ENCODE measurements at regions not wholly inside any gene's neighbourhood (a gene's known extent, or its start where the extent isn't known, plus 50 kb on each side); places are given as distances from the start of the nearest gene placed in this dataset.

- TF ChIP-seq, protein P1, sequence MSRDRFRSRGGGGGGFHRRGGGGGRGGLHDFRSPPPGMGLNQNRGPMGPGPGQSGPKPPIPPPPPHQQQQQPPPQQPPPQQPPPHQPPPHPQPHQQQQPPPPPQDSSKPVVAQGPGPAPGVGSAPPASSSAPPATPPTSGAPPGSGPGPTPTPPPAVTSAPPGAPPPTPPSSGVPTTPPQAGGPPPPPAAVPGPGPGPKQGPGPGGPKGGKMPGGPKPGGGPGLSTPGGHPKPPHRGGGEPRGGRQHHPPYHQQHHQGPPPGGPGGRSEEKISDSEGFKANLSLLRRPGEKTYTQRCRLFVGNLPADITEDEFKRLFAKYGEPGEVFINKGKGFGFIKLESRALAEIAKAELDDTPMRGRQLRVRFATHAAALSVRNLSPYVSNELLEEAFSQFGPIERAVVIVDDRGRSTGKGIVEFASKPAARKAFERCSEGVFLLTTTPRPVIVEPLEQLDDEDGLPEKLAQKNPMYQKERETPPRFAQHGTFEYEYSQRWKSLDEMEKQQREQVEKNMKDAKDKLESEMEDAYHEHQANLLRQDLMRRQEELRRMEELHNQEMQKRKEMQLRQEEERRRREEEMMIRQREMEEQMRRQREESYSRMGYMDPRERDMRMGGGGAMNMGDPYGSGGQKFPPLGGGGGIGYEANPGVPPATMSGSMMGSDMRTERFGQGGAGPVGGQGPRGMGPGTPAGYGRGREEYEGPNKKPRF (IDR thresholded peaks at IDR 0.05; ENCODE audit: low read depth, low read length): no peak
- no peak for TF ChIP-seq DIDO1 (tag; IDR thresholded peaks at IDR 0.05; ENCODE audit: low read depth)
Measured at GRCh38 chr1:233460692-233461091, 133.2 kb downstream of the MAP3K21 start (continued).

DNA sequence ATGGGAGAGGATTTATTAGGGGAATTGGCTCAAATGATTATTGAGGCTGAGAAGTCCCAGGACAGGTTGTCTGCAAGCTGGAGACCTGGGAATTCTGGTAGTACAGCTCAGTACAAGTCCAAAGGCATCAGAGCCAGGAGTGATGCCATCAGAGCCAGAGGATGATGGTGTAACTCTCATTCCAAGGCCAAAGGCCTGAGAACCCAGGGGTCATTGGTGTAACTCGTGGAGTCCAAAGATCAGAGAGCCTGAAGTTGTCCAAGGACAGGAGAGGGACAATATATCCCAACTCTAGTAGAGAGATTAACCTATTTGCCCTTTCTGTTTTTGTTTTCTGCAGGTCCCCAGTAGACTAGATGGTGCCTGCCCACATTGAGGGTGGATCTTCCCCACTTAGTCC lies 134.3 kb downstream of the MAP3K21 start:
- Histone ChIP-seq H3K4me3 (no peak overlapping the region), H3K36me3 (ENCODE audit: control insufficient read depth, insufficient read depth, low read length) (no peaks in the 10 kb centered on the region), H4K20me1 (replicated peaks; ENCODE audit: control insufficient read depth, insufficient read depth, low read length) (no peaks in the 10 kb centered on the region), H3K4me1 (replicated peaks in 1 of 2; ENCODE audit: control insufficient read depth in 2 of 2, insufficient read depth in 2 of 2, low read length in 2 of 2) (no peaks in the 10 kb centered on the region), H3K4me2 (ENCODE audit: insufficient read depth, low read length) (no peak overlapping the region), H3K9ac (ENCODE audit: insufficient read depth in 1 of 2, low read depth in 2 of 2, low read length in 2 of 2) (no peak overlapping the region), H2AFZ (ENCODE audit: low read depth, low read length) (no peak overlapping the region), H3K27me3 (ENCODE audit: control insufficient read depth in 2 of 2, insufficient read depth in 2 of 2, low read length in 2 of 2) (no peaks in the 10 kb centered on the region), H3K9me3 (replicated peaks; ENCODE audit: control insufficient read depth, insufficient read depth, low read depth, low read length) (no peaks in the 10 kb centered on the region; the same call in 1 of the 2 replicates), H3K27ac (ENCODE audit: extremely low read depth, low read depth, low read length) (no peak overlapping the region), H3K9me1 (ENCODE audit: control insufficient read depth, insufficient read depth, low read length) (no peaks in the 10 kb centered on the region), H3K79me2 (ENCODE audit: control insufficient read depth, insufficient read depth, low read length) (no peaks in the 10 kb centered on the region)
- POLR2A ChIA-PET: no interaction called here
- TF ChIP-seq HMG20B (CRISPR knock-in tag; IDR thresholded peaks at IDR 0.05): no peak
- DNase-seq (ENCODE audit: extremely low read depth in 1 of 4, low spot score in 3 of 4) (no peak), FAIRE-seq (no peak), ATAC-seq (no peak)
- BruUV-seq (replicated peaks): no TSS peak
- CTCF ChIA-PET (ENCODE audit: low intra/inter-chr PET ratio): no interaction called here
- intact Hi-C loops (cut with micrococcal nuclease): no loop called here
- WGBS (ENCODE audit: insufficient coverage, low coverage, missing lambda C conversion rate): 0% methylated on average over 1 of the region's 1 CpG
- in situ Hi-C loops (cut with MboI): no loop called here
